A549 (cell line): ENCODE measurements at regions not wholly inside any gene's neighbourhood (a gene's known extent, or its start where the extent isn't known, plus 50 kb on each side); places are given as distances from the start of the nearest gene placed in this dataset.

Source experiments
- CEBPB ChIP-seq, 2 experiments: fragments of >200 bp in 1 of 2; sonication (Bioruptor Twin) in 1 of 2; formaldehyde crosslinking in 1 of 2; IDR thresholded peaks; 2 replicates each; pipeline ENCODE4 v1.6.1; 2012 to 2016
- CTCF ChIP-seq: fragments of >200 bp; sonication (Bioruptor Twin); formaldehyde crosslinking; IDR thresholded peaks from 3 replicates; pipeline ENCODE4 v1.5.1; 2016
- EHMT2 ChIP-seq: fragments of 200-600 bp; sonication (generic); IDR thresholded peaks from 2 replicates; pipeline ENCODE4 v1.6.1; 2016; ENCODE audit warnings: antibody characterized with exemption, low read depth, mild to moderate bottlenecking, moderate library complexity
- EP300 ChIP-seq, 2 experiments: fragments of >200 bp; sonication (Bioruptor Twin); formaldehyde crosslinking; IDR thresholded peaks; 2 replicates in 1 of 2; 3 replicates in 1 of 2; pipeline ENCODE4 v1.6.1; 2016 to 2017
- FOSL2 ChIP-seq, 2 experiments: fragments of 450-650 bp in 1 of 2; fragments of >200 bp in 1 of 2; sonication (Bioruptor Twin) in 1 of 2; formaldehyde crosslinking; IDR thresholded peaks; 2 replicates each; pipeline versions ENCODE4 v1.5.0 to v1.6.1; 2016 to 2020; ENCODE audit warnings: mild to moderate bottlenecking in 1 of 2, moderate library complexity in 1 of 2
- GATA3 ChIP-seq: IDR thresholded peaks from 2 replicates; pipeline ENCODE4 v1.6.1; 2012; ENCODE audit warnings: borderline replicate concordance
- HMGXB4 ChIP-seq: fragments of 250-450 bp; sonication (Bioruptor Pico); IDR thresholded peaks from 2 replicates; pipeline ENCODE4 v1.5.0; 2021; ENCODE audit warnings: mild to moderate bottlenecking, moderate library complexity, borderline replicate concordance
- JUN ChIP-seq, 2 experiments: fragments of >200 bp; sonication (Bioruptor Twin); formaldehyde crosslinking; IDR thresholded peaks; 2 replicates in 1 of 2; 3 replicates in 1 of 2; pipeline ENCODE4 v1.6.1; 2016 to 2017
- KDM5A ChIP-seq: fragments of 200-600 bp; sonication (generic); IDR thresholded peaks from 2 replicates; pipeline ENCODE4 v1.6.1; 2016; ENCODE audit warnings: antibody characterized with exemption, mild to moderate bottlenecking
- MAZ ChIP-seq: fragments of 150-350 bp; IDR thresholded peaks from 2 replicates; pipeline ENCODE4 v1.6.1; 2014; ENCODE audit warnings: antibody characterized with exemption, low read depth, low read length, borderline replicate concordance
- POLR2A ChIP-seq: IDR thresholded peaks from 2 replicates; pipeline ENCODE4 v1.6.1; 2012; ENCODE audit warnings: mild to moderate bottlenecking, low read length
- SMC3 ChIP-seq: fragments of >200 bp; sonication (Bioruptor Twin); formaldehyde crosslinking; IDR thresholded peaks from 3 replicates; pipeline ENCODE4 v1.6.1; 2018; ENCODE audit warnings: inconsistent platforms
- USF2 ChIP-seq: fragments of 450-650 bp; IDR thresholded peaks from 2 replicates; pipeline ENCODE4 v1.6.1; 2014; ENCODE audit warnings: antibody characterized with exemption

GRCh38 chr10:3887404-3887803 is 102.4 kb upstream of the KLF6 start:
- TF ChIP-seq EP300 (IDR thresholded peaks at IDR 0.05) (no peak), JUN (IDR thresholded peaks at IDR 0.05) (no peak), MAZ (no peak), CTCF (no peak), USF2 (no peak), EHMT2 (no peak), POLR2A (no peak), SMC3 (no peak; the same call in 2 of the 3 replicates), FOSL2 (IDR thresholded peaks at IDR 0.05) (no peak), FOSL2 (CRISPR knock-in tag; IDR thresholded peaks at IDR 0.05) (no peak), HMGXB4 (CRISPR knock-in tag) (no peak), CEBPB (IDR thresholded peaks at IDR 0.05) (no peak; a peak in 1 of 4 replicates), KDM5A (no peak), GATA3 (no peak)
